ENCODE measurements at regions not wholly inside any gene's neighbourhood (a gene's known extent, or its start where the extent isn't known, plus 50 kb on each side); places are given as distances from the start of the nearest gene placed in this dataset.
"Not testable (repeated sequence)": the region's sequence is repeated elsewhere in the genome, so short reads cannot be mapped to it uniquely, and the experiment has no call there.

- no peak for DNase-seq (ENCODE audit: low read depth)
- no peak for TF ChIP-seq CTCF (IDR thresholded peaks at IDR 0.05; ENCODE audit: insufficient read depth, low read depth, low read length, missing control alignments)
- no peak overlapping the region for H3K4me3 ChIP-seq (ENCODE audit: low read depth, low read length)
Observed at GRCh38 chr21:17295997-17296396, 216.8 kb upstream of the CXADR start.

- not testable (repeated sequence) for H3K4me3 ChIP-seq (ENCODE audit: low read depth, low read length); DNase-seq (ENCODE audit: low read depth)
Observed at GRCh38 chr21:17299576-17299975, 213.3 kb upstream of the CXADR start.

- not testable (repeated sequence) for DNase-seq (ENCODE audit: low read depth); H3K4me3 ChIP-seq (ENCODE audit: low read depth, low read length)
Observed at GRCh38 chr21:17327715-17328114, 185.1 kb upstream of the CXADR start.

- DNase-seq (ENCODE audit: low read depth) = no peak
- TF ChIP-seq CTCF (IDR thresholded peaks at IDR 0.05; ENCODE audit: insufficient read depth, low read depth, low read length, missing control alignments) = no peak
- no peak overlapping the region for H3K4me3 ChIP-seq (ENCODE audit: low read depth, low read length)
Observed at GRCh38 chr21:17334484-17334883, 178.4 kb upstream of the CXADR start.

- no peak for TF ChIP-seq CTCF (IDR thresholded peaks at IDR 0.05; ENCODE audit: insufficient read depth, low read depth, low read length, missing control alignments)
- DNase-seq (ENCODE audit: low read depth) = no peak
Observed at GRCh38 chr21:17340081-17340480, 172.8 kb upstream of the CXADR start.

GRCh38 chr21:17343055-17343454 lies 169.8 kb upstream of the CXADR start:
- peak; percentile 1 for DNase-seq (ENCODE audit: low read depth)
- TF ChIP-seq CTCF (IDR thresholded peaks at IDR 0.05; ENCODE audit: insufficient read depth, low read depth, low read length, missing control alignments) = no peak
- no peak overlapping the region for H3K4me3 ChIP-seq (ENCODE audit: low read depth, low read length)

More at GRCh38 chr21:17340081-17340480, 172.8 kb upstream of the CXADR start:
- no peak overlapping the region for H3K4me3 ChIP-seq (ENCODE audit: low read depth, low read length)

GRCh38 chr21:17348357-17348756 lies 164.5 kb upstream of the CXADR start:
- no peak overlapping the region for H3K4me3 ChIP-seq (ENCODE audit: low read depth, low read length)
- DNase-seq (ENCODE audit: low read depth) = no peak
- no peak for TF ChIP-seq CTCF (IDR thresholded peaks at IDR 0.05; ENCODE audit: insufficient read depth, low read depth, low read length, missing control alignments)

GRCh38 chr21:17348849-17349248 lies 164.0 kb upstream of the CXADR start:
- DNase-seq (ENCODE audit: low read depth) = no peak
- TF ChIP-seq CTCF (IDR thresholded peaks at IDR 0.05; ENCODE audit: insufficient read depth, low read depth, low read length, missing control alignments) = no peak
- H3K4me3 ChIP-seq (ENCODE audit: low read depth, low read length) = no peak overlapping the region
